SW480 (cell line): ENCODE measurements at regions not wholly inside any gene's neighbourhood (a gene's known extent, or its start where the extent isn't known, plus 50 kb on each side); places are given as distances from the start of the nearest gene placed in this dataset.

Experiments used
- DNase-seq: peaks from one replicate; pipeline ENCODE4 v3.0.0-alpha.2; 2016; ENCODE audit warnings: low spot score

DNA sequence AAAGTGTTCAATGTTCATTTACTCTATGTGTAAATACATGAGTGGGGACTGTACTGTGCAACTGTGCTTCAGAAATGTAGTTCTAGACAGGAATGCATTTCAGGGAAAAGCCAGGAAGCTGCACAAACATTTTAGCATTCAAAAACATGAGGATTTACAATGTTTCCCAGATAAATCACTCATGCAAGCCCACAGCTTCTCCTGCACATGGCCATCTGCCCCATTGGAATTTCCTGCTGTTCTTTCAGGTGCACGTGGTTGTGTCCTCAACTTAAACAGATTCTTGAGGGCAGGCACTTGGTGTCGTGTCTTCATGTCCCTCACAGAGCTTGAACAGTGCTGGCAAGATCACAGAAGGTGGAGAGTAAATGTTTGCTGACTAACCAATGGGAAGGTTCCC, 101.5 kb downstream of the UNC5CL start:
- no peak for DNase-seq

DNA sequence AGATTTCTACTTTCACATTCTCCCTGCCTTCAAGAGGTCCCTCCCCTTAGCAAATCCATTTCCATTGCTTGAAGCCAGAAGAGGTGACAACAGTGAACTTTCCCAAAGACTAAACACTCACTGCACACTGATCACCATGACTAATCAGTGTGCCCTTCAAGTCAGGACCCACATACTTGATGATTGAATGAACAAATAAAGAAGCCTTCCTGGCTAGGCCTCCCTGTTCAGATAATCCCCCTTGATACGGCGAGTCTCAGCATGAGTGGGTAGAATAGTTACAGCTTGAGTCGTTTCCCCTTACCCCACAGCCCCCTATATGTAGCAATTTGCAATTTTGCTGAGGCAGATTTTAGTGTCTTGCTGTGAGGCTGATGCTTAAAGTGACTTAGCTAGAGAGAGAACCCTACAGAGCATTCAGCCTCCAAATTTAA, 102.2 kb downstream of the UNC5CL start:
- no peak for DNase-seq

DNA sequence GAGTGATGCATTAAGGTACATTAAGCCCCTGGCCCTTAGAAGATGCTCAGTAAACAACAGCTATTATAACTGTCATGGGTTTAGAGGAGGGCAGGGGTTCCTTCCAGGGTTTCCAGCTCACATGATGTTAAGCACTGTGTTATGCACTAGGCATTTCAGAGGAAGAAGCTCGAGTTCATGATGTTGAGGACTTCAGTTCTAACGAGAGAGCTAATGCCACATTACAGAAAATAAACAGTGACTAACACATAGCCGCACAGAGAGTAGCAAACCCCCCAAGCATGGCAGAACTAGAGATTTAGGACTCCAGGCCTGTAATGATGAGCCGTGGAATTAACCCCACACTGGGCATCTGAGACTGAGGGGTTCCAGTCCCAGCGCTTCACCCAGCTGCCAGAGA, 105.2 kb downstream of the UNC5CL start:
- no peak for DNase-seq

DNA sequence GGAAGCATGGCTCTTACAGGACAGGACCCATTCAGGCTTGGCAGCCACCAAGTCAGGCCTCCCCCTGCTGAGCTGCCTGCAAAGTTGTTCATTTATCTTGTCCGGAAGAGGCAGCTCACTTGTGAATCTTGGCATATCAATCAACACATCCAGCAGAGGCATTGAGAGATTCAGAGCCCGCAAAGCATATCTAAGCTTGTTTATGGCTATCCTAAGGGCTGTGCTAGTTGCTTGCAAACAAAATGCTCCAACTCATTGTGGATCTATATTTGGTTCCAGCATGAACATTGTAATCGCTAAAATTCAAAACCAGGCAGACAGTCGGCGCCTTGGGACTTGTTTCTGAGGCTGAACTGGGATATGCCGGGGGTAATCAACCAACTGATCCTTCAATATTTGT, 106.1 kb downstream of the UNC5CL start:
- no peak for DNase-seq

DNA sequence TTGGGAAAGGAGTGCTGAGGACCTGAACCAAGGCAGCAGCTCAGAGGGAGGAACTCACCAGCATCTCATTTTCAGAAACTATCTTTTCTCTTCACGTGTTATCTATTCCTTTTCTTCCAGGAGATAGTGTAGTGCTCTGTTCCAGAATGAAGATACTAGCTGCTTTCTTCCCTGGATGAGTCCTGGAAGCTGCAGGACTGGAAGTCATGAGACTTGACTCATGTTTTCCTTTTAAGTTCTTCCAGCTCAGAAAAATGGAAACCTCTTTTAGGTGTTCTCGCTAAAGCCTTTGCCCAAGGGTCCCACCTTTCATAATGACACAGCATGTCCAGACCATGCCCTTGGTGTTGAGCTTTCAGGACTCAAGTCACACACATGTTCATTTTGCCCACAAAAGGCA, 106.7 kb downstream of the UNC5CL start:
- no peak for DNase-seq

DNA sequence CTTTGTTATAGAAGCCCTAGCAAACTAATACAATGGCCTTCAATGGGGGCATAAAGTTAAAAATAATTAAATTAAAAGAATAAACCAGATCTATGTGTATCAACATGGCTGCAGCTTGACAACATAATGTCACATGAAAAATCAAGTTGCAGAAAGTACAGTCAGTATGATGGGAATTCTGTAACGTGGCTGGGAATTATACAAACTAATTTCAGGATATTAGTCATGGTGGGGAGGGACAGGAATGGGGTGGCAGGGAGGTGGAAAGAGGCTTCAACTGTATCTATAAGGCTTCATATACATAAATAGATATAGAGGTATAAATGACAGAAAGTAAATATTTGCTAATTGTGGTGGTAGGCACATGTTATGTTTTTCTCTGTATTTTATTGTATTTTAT, 107.1 kb downstream of the UNC5CL start:
- no peak for DNase-seq

DNA sequence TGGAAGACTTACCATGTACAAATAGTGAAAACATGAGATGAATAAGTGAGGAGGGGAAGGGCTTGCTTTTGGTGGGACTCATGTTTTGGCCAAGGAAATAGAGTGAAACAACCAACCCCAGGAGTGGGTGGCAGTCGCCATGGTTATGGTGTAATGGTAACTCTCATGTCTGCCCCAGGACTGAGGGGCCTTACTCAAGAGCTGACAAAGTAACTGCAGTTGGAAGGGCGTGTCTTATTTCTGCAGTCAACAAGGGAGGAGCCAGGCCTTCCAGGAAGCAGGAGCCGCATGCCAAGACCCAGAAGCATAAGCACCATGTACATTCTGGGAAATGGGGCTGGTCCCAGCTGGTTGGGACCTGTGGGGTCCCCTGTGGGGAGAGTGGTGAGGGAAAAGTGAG, 108.5 kb downstream of the UNC5CL start:
- no peak for DNase-seq

DNA sequence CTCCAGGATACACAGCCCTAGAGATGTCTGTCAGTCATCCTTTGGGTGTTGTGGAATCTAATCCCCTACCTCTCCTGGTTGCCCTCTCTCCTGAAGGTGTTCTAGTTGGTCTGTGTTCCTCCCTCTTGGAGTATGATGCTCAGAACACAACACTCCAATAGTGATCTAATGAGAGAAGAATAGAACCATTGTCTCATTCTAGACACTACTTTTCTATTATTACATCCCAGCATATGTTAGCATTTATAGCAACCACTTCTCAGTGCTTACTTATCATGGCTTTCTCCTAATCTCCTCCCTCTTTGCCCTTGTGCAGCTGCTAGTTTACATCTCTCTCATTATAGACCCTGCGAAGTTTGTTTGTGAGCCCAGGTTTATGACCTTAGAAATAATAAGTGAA, 109.0 kb downstream of the UNC5CL start:
- no peak for DNase-seq

DNA sequence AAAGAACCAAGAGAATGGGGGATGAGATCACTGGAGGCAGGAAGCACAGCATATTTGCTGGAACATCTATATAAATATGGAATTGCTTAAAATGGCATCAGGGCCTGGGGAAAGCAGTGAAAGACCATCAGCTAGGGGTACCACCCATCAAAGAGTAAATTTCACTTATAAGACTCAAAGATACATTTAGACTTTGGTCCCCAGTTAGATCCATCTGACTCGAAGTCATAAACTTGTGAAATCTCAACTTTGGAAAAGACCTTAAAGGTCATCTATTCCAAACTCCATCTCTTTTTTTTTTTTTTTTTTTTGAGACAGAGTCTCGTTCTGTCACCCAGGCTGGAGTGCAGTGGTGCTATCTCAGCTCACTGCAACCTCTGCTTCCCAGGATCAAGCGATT, 109.8 kb downstream of the UNC5CL start:
- DNase-seq: no peak

DNA sequence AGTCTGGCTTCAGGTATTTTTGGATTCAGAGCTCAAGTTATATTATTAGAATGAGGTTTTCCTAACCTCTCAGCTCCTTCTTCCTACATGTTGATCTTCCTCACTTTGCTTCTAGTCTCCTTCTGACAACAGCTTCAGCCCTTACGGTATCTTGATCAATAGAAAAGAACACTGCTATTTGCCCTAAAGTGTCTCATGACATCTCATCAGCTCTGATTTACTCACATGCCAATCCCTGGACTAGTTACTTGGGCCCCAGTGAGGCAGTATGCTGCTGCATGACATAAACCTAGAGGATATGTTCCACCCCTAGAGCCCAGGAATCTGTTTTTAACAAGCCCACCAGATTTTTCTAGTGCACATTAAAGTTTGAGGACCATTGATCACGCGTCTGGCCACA, 110.3 kb downstream of the UNC5CL start:
- no peak for DNase-seq

DNA sequence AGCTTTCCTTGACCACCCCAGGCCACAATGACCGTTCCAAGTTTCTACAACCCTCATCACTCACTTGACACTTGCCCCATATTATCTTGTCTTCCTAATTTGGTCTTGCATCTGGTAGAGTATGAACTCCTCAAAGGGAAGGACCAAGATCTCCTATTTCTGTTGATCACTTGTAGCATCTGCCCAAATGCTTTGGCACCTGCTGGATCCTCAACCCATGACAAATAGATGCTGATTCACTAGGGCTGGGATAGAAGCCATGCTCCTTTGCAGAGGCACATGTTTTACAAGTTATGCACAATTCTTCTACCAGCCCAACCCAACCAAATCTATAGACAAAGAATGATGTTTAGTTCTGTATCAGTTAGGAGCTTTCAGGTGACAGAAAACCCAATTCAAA, 110.7 kb downstream of the UNC5CL start:
- DNase-seq: no peak

DNA sequence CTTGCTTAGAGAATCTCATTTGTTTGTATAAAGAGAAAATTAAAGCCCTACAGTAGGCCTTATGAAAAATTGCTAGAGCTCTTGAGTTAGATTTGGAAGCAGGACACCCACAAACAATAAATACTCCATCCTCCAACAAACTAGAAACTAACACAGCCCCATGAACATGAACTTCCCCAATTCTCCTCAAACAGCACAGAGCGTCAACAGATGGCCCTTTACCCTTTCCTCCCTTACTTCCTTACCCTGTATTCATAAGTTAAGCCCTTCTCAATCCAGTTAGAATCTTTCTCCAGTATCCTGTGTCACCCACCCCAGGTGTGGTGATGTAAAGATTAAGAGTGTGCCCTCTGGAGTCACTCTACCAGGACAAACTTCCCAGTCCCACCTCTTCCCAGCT, 113.7 kb downstream of the UNC5CL start:
- no peak for DNase-seq

DNA sequence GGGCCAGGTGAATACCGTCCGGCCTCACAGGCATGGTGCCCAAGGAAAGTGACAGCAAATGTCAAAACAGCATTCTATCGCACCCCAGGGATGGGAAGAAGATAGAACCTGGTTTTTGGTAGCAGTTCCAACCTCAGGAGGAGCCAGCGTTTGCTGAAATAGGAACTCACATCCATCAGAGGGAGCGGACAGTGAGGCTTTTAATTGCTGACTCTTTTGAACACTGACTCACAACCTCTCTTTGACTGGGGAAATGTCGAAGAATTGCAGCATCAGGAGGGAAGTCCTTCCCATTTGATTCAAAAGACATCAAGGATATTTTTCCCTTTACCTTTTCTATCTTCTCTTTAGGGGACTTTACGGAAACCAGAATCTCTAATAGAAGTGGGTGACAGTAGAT, 114.2 kb downstream of the UNC5CL start:
- no peak for DNase-seq

DNA sequence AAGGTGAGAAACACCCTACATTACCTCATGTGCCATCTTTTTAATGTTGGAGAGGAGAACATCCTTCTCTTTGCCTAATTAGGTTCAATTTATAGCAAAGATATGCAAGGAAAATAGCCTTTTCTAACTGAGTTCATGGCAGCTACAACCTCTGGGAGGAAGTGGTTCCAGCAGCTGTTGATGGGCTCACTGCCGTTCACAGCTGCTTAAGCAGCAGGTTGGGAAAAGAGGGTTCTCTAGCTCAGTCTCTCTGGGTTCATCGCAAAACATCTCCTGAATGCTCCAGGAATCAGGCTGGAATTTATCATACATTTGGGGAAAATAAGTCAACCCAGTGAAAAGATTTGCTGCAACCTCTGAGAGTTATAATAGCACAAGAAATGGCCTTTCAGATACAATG, 115.1 kb downstream of the UNC5CL start:
- DNase-seq: no peak

DNA sequence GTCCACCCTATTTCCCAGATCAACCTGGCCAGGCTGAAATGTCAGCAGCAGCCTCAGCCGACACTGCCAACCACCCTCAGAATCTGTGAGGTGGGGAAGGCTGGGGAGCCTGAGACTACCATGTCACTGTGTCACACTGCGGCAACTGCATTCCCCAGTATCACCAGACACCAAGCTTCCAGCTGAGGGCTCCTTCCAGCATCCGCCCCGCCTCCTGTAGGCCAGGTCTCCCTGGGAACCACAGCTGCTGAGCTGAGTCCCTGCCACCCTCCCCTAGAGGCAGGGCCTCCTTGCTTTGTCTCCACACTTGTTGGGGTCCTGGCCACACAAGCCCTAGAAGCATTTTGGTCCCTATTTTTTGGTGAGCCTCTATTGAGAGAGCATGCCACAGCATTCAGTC, 115.7 kb downstream of the UNC5CL start:
- DNase-seq: no peak

DNA sequence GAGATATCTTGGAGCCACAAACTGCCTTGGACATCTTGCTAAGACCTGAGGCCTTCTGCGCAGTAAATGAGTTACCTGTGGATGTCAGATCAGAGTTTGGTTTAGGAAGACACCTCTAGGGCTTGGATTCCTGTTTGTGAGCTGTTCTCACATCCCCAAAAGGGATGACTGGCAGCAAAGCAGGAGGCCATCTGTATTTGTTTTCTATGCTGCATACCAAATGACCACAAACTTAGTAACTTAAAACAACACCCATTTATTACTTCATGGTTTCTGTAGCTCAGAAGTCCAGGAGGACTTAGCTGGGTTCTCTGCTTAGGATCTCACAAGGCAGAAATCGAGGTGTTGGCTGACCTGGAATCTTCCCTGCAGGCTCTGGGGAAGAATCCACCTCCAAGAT, 116.7 kb downstream of the UNC5CL start:
- DNase-seq: no peak

DNA sequence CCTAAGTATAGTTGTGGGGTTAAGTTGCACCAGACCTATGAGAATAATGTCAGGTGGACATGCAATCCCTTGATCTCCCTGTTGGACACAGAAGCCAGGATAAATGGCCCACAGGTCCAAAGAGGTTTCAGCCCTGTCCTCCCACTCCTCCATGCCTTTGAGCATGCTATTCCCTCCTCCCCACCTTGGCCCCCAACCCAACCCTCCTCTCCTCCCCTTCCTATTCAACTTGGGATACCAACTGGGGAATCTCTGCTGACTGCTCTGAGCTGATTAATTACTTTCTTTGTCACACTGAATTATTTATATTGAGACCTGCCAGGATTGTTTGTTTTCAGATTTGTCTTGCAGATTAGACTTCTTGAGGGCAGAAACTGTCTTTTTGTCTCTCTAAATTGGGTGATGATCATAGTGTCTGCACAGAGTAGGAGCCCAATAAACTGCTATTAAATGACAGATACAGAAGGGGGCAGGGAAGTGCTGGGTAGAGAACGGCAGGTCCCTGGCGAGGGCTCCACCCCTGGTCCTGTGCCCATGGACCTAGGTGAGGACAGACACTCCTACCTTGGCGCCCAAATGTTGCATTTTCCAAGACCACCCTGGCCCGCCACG, 120.9 kb downstream of the UNC5CL start:
- no peak for DNase-seq

DNA sequence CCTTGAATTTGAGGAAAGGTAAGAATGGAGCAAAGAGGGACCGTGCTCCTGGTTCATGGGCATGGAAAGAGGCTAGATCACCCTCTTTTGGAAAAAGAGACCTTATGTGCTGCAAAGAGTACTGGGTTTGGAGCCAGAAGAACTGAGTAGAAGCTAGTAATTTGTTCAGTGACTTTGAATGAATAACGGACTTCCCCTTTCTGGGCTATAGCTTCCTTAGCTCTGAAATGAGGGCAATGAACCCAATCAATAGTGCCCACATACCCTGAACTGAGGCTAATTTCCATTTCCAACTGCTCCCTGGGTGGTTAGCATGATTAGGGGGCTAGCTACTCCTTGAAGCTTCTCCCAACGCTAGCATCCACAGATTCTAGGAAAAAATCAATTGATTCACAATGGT, 121.4 kb downstream of the UNC5CL start:
- DNase-seq: no peak

DNA sequence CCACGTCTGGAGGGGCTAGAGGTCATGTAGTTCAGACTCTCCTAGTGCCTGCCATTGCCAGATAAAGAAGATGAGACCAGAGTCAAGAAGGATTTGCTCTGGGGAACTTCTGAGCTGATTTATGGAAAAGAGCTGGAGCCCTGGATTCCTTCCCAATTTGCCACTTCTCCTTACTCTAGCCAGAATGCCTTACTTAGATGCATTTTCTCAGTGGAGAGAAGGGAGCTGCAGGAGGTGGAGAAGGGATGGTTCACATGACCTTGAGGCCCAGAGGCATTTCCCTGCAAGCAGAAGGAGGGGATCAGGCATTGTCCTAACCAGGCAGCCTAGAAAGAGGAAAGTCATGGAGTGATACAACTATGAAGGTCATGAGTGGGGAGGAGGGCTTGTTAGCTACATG, 122.2 kb downstream of the UNC5CL start:
- no peak for DNase-seq

DNA sequence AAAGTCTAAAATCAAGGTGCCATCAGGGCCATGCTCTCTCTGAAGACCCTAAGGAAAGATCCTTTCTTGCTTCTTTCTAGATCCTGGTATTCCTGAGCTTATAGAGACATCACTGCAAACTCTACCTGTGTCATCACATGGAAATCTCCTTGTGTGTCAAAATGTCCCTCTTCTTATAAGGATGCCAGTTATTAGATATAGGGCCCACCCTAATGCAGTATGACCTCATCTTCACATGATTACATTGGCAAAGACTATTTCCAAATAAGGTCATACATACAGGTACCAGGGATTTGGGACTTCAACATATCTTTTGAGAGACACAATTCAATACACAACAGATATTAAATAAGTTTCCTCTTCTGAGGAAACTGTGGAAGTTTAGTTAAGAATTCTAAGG, 123.9 kb downstream of the UNC5CL start:
- no peak for DNase-seq

DNA sequence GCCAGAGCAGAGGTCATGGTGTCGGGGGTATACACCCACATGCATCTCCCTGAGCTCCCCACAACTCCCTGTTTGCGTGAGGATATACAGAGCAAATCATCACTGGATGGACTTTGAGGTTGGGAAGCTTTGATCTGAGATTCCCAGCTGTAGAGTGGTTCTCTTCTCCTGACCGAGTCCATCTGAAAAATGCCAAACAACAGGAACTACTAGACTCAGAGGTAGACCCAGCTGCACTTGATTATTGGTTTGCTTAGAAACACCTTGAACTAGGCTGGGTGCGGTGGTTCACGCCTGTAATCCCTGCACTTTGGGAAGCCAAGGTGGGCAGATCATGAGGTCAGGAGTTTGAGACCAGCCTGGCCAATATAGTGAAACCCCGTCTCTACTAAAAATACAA, 125.0 kb downstream of the UNC5CL start:
- peak; percentile 10 for DNase-seq

DNA sequence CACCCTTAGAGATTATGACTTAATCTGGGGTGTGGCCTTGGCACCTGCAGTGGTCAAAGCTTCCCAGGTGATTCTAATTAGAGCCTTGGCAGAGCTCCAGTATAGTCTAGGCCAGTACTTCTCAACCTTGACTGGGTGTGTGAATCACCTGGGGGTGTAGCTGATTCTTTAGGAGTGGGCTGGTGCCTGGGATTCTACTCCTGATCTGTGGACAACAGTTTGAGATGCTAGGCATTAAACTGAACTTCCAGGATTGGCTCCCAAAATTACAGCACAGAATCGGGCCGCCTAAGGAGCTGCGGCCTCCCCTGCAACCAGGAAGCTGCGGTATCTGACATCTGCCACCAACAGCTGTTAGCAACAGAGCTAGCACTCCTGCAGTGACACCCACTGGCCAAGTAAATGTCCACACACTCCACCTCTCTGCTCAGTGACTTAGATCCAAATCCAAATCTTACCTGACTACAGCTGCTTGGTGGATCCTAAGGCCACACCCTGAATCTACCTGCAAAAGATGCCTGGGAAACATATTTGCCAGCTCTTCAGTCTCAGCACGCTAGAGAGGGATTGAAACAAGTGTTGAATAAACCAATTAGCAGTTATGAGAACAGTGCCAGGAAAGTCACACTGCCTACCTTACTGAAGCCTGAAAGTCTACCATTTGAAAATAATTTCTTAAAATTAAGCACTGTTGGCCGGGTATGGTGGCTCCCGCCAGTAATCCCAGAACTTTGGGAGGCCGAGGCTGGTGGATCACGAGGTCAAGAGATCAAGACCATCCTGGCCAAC, 126.7 kb downstream of the UNC5CL start:
- peak; percentile 58 for DNase-seq

DNA sequence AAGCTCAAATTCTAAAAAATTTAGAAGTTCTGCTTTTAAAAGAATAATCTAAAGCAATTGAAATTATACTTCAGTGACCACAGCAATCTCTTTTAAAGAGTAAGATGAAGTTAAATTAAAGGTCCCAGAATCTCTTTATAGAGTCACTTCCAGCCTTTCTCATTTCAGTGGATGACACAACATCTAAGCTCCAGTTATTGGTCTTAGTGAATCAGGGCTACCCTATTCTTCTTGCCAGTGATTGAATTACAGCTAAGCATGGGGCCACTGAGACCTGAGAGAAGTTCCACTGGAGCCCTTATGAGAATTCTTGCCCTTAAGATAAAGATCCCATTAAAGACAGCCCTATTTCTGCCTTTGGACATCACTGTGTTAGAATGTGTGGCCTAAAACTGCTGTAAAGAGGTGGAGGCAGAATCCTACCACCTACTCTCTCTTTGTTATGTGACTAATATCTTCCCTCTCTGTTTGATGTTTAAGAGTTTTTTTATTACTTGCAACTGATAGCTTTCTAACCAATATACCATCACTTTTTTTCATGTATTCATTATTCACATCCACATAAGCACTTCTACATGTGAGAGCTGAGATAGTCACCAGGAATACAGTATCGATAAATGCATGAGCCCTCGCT, 128.6 kb downstream of the UNC5CL start:
- DNase-seq: no peak

DNA sequence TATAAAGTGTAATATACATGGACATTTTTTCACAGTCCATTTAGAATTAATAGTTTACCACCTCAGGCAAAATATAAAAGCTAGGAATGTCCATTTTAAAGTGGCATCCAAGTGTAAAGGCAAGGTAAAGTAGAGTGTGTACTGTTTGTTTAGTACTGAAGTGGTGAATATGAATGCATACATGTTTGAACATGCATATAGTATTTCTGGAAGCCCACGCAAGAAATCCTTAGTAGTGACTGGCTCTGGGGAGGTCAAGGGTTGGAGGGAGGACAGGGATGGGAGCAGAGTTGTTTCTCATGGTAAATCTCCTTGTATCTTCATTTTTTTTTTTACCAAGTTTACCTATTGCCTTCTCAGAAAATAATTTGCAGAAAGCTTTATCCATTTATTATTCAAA, 129.2 kb downstream of the UNC5CL start:
- no peak for DNase-seq
